Gastrocnemius medialis (tissue), 4 donors: ENCODE measurements at regions not wholly inside any gene's neighbourhood (a gene's known extent, or its start where the extent isn't known, plus 50 kb on each side); places are given as distances from the start of the nearest gene placed in this dataset.

ENCODE experiments used
- CTCF ChIP-seq, 5 experiments: fragments of 450-650 bp in 3 of 5; fragments of 200-600 bp in 2 of 5; sonication (generic) in 2 of 5; IDR thresholded peaks in 4 of 5; conservative IDR thresholded peaks in 1 of 5; 1 replicate in 4 of 5; 2 replicates in 1 of 5; pipeline ENCODE4 v1.5.1; 2016 to 2019; ENCODE audit warnings: antibody characterized with exemption in 5 of 5, mild to moderate bottlenecking in 3 of 5, moderate library complexity in 3 of 5
- POLR2A ChIP-seq, 2 donors: fragments of 450-650 bp; IDR thresholded peaks; one replicate each; pipeline ENCODE4 v1.6.1; 2017; ENCODE audit warnings: antibody characterized with exemption in 2 of 2, mild to moderate bottlenecking in 2 of 2, moderate library complexity in 2 of 2

DNA sequence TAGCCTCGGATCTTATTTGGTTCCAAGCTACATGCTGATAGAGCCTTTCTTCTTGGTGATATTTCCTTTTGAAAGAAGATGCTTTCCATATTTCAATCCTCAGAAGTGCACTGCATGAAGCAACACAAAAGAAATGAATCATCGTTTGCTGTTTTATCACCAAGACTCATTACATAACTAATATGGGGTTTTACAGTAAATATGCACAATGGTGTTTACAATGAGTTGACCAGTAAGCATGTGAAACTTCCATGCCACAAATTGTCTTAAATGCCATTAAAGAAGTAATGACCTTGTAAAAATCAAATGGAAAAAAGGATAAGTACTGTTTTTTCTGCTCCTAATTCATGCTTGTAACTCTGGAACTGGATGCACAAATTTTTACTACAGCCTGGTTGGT is 1017.0 kb upstream of the GHITM start:
- TF ChIP-seq CTCF (IDR thresholded peaks at IDR 0.05 in 4 of 5, conservative IDR thresholded peaks at IDR 0.05 in 1 of 5) (no peak), POLR2A (IDR thresholded peaks at IDR 0.05) (no peak)
